ENCODE measurements at regions not wholly inside any gene's neighbourhood (a gene's known extent, or its start where the extent isn't known, plus 50 kb on each side); places are given as distances from the start of the nearest gene placed in this dataset.

- no peaks in the 10 kb centered on the region for H3K27me3 ChIP-seq
- H3K27ac ChIP-seq = no peak overlapping the region
- H3K36me3 ChIP-seq = no peaks in the 10 kb centered on the region
- H3K79me2 ChIP-seq (ENCODE audit: low read depth) = no peaks in the 10 kb centered on the region
- Mint-ChIP-seq H3K4me1 (peaks cover 22% of the 10 kb centered on the region), H3K27ac (no peak overlapping the region), H3K36me3 (no peaks in the 10 kb centered on the region), H3K27me3 (ENCODE audit: insufficient read depth, low read depth) (peaks cover 7% of the 10 kb centered on the region), H3K4me3 (no peak overlapping the region), H3K9me3 (no peaks in the 10 kb centered on the region)
- no peak overlapping the region for H3K4me2 ChIP-seq
- no peak overlapping the region for H3K4me3 ChIP-seq
- DNase-seq (ENCODE audit: low spot score) = no peak
- no peaks in the 10 kb centered on the region for H3K9me3 ChIP-seq (ENCODE audit: low read depth)
- H4K20me1 ChIP-seq (ENCODE audit: low read depth) = no peaks in the 10 kb centered on the region
- H2AFZ ChIP-seq (replicated peaks) = no peak overlapping the region
- H3K4me1 ChIP-seq = peaks cover 15% of the 10 kb centered on the region
- TF ChIP-seq, protein P1, sequence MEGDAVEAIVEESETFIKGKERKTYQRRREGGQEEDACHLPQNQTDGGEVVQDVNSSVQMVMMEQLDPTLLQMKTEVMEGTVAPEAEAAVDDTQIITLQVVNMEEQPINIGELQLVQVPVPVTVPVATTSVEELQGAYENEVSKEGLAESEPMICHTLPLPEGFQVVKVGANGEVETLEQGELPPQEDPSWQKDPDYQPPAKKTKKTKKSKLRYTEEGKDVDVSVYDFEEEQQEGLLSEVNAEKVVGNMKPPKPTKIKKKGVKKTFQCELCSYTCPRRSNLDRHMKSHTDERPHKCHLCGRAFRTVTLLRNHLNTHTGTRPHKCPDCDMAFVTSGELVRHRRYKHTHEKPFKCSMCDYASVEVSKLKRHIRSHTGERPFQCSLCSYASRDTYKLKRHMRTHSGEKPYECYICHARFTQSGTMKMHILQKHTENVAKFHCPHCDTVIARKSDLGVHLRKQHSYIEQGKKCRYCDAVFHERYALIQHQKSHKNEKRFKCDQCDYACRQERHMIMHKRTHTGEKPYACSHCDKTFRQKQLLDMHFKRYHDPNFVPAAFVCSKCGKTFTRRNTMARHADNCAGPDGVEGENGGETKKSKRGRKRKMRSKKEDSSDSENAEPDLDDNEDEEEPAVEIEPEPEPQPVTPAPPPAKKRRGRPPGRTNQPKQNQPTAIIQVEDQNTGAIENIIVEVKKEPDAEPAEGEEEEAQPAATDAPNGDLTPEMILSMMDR (IDR thresholded peaks at IDR 0.05) = no peak
- no peak for TF ChIP-seq EZH2 (IDR thresholded peaks at IDR 0.05)
- TF ChIP-seq EZH2phosphoT487 (IDR thresholded peaks at IDR 0.05) = no peak
- no peak overlapping the region for H3K9ac ChIP-seq
- H3F3A ChIP-seq (ENCODE audit: low read depth) = no peaks in the 10 kb centered on the region
Observed at GRCh38 chr1:232184561-232185530, 445.1 kb downstream of the SIPA1L2 start.

- Histone ChIP-seq H3F3A (ENCODE audit: low read depth) (no peaks in the 10 kb centered on the region), H3K4me2 (no peak overlapping the region), H3K9ac (no peak overlapping the region), H3K4me1 (peaks cover 18% of the 10 kb centered on the region), H2AFZ (replicated peaks) (no peak overlapping the region), H3K27ac (no peak overlapping the region), H3K27me3 (no peaks in the 10 kb centered on the region), H3K36me3 (no peaks in the 10 kb centered on the region), H4K20me1 (ENCODE audit: low read depth) (no peaks in the 10 kb centered on the region), H3K9me3 (ENCODE audit: low read depth) (no peaks in the 10 kb centered on the region), H3K79me2 (ENCODE audit: low read depth) (no peaks in the 10 kb centered on the region), H3K4me3 (no peak overlapping the region)
- Mint-ChIP-seq H3K4me3 (no peak overlapping the region), H3K9me3 (no peaks in the 10 kb centered on the region), H3K27me3 (ENCODE audit: insufficient read depth, low read depth) (peaks cover 7% of the 10 kb centered on the region), H3K27ac (no peak overlapping the region), H3K4me1 (peaks cover 22% of the 10 kb centered on the region), H3K36me3 (no peaks in the 10 kb centered on the region)
- TF ChIP-seq EZH2phosphoT487 (IDR thresholded peaks at IDR 0.05) (no peak), EZH2 (IDR thresholded peaks at IDR 0.05) (no peak)
- TF ChIP-seq, protein P1 (IDR thresholded peaks at IDR 0.05) = no peak
- no peak for DNase-seq (ENCODE audit: low spot score)
Observed at GRCh38 chr1:232183802-232184201, 446.1 kb downstream of the SIPA1L2 start.

- Mint-ChIP-seq H3K27me3 (ENCODE audit: insufficient read depth, low read depth) (peaks cover 11% of the 10 kb centered on the region), H3K27ac (no peak overlapping the region), H3K4me1 (peaks cover 22% of the 10 kb centered on the region), H3K36me3 (no peaks in the 10 kb centered on the region), H3K4me3 (no peak overlapping the region), H3K9me3 (no peaks in the 10 kb centered on the region)
- no peak for DNase-seq (ENCODE audit: low spot score)
- no peak overlapping the region for H3K4me2 ChIP-seq
- H3F3A ChIP-seq (ENCODE audit: low read depth) = no peaks in the 10 kb centered on the region
- H3K27ac ChIP-seq = no peak overlapping the region
- no peak overlapping the region for H3K9ac ChIP-seq
- H3K36me3 ChIP-seq = no peaks in the 10 kb centered on the region
- peaks cover 18% of the 10 kb centered on the region for H3K4me1 ChIP-seq
- no peak overlapping the region for H3K4me3 ChIP-seq
- H3K79me2 ChIP-seq (ENCODE audit: low read depth) = no peaks in the 10 kb centered on the region
- H4K20me1 ChIP-seq (ENCODE audit: low read depth) = no peaks in the 10 kb centered on the region
- no peak for TF ChIP-seq EZH2 (IDR thresholded peaks at IDR 0.05)
- TF ChIP-seq EZH2phosphoT487 (IDR thresholded peaks at IDR 0.05) = no peak
- TF ChIP-seq, protein P1 (IDR thresholded peaks at IDR 0.05) = no peak
- H3K27me3 ChIP-seq = no peaks in the 10 kb centered on the region
- no peak overlapping the region for H2AFZ ChIP-seq (replicated peaks)
- no peaks in the 10 kb centered on the region for H3K9me3 ChIP-seq (ENCODE audit: low read depth)
Observed at GRCh38 chr1:232183266-232183800, 446.6 kb downstream of the SIPA1L2 start.
